Activated T-helper 1 cell treated with anti-CD3 and anti-CD28 coated beads, Interleukin-2, amount 50 U/mL, for 16 hours (primary cell): ENCODE measurements at regions not wholly inside any gene's neighbourhood (a gene's known extent, or its start where the extent isn't known, plus 50 kb on each side); places are given as distances from the start of the nearest gene placed in this dataset.
A peak's percentile ranks its signal among the peaks of the same experiment; 100 is the strongest.

Source experiments
- DNase-seq, 2 donors: peaks; one replicate each; pipeline ENCODE4 v3.0.0-alpha.2; 2020; ENCODE audit warnings: low read depth in 1 of 2, low spot score in 1 of 2

GRCh38 chr12:131608740-131609690 is 101.9 kb upstream of the SFSWAP start:
- peak; percentile 25 to 38 for DNase-seq

GRCh38 chr12:131609762-131610161 is 101.1 kb upstream of the SFSWAP start:
- no peak for DNase-seq

GRCh38 chr12:131610181-131610580 is 100.7 kb upstream of the SFSWAP start:
- DNase-seq = no peak

- DNase-seq = no peak
These were observed 100.0 kb upstream of the SFSWAP start for GRCh38 chr12:131610891-131611290.

- no peak for DNase-seq
These were observed 99.3 kb upstream of the SFSWAP start for GRCh38 chr12:131611416-131612091.

- DNase-seq = no peak
These were observed 98.7 kb upstream of the SFSWAP start for GRCh38 chr12:131612092-131612755.

- no peak for DNase-seq
These were observed 97.7 kb upstream of the SFSWAP start for GRCh38 chr12:131613186-131613585.

- DNase-seq = no peak
These were observed 97.2 kb upstream of the SFSWAP start for GRCh38 chr12:131613678-131614077.

GRCh38 chr12:131615326-131616042 is 95.4 kb upstream of the SFSWAP start:
- no peak for DNase-seq

- no peak for DNase-seq
These were observed 94.7 kb upstream of the SFSWAP start for GRCh38 chr12:131616043-131616700.

GRCh38 chr12:131616738-131617137 is 94.2 kb upstream of the SFSWAP start:
- no peak for DNase-seq

GRCh38 chr12:131617179-131617578 is 93.7 kb upstream of the SFSWAP start:
- DNase-seq = no peak

- DNase-seq = no peak
These were observed 93.1 kb upstream of the SFSWAP start for GRCh38 chr12:131617596-131618302.

- DNase-seq = no peak
These were observed 92.6 kb upstream of the SFSWAP start for GRCh38 chr12:131618303-131618658.

- DNase-seq = no peak
These were observed 92.2 kb upstream of the SFSWAP start for GRCh38 chr12:131618701-131619100.

GRCh38 chr12:131619106-131619642 is 91.7 kb upstream of the SFSWAP start:
- DNase-seq = no peak

- DNase-seq = no peak
These were observed 91.0 kb upstream of the SFSWAP start for GRCh38 chr12:131619736-131620506.

- no peak for DNase-seq
These were observed 90.4 kb upstream of the SFSWAP start for GRCh38 chr12:131620520-131620919.
